GM20000 (cell line): ENCODE measurements at regions not wholly inside any gene's neighbourhood (a gene's known extent, or its start where the extent isn't known, plus 50 kb on each side); places are given as distances from the start of the nearest gene placed in this dataset.

Source experiments
- DNase-seq: peaks from one replicate; pipeline ENCODE4 v3.0.0; 2012; ENCODE audit warnings: low spot score
- TF ChIP-seq, protein P1 (sequence below): IDR thresholded peaks from 2 replicates; pipeline ENCODE4 v1.5.1; 2012; ENCODE audit warnings: mild to moderate bottlenecking, control low read depth; ENCODE audit errors: extremely low read depth, missing control alignments

DNA sequence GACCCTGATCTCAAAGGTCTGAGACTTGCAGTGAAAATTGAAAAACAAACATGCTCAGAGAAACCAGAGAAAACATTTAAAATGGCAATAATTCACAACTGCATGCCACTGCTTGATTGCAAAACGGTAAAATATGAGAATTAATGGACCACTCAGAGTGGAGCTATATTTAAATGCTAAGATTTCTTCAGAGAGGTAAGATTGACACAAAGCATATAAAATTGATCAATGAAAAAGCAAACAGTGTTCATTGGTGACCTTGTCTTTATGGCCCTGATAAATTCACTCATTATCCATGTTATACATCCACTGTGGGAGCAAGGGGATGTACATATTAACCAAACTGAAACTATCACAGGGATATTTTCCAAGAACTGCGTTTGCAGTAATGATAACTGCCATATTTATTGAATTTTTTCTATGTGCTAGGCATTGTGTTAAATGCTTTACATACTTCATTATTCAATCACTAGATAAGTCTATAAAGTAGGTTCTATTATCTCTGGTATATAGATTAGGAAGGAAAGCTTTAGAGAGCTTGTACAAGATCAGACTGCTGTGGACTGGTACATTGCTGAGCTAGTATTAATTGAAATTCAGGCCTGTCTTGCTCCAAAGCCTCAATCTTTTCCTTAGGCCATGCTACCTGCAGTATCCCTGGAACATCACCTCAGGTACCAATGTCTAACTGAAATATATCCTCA is 113.9 kb upstream of the LMO3 start:
- TF ChIP-seq, protein P1, sequence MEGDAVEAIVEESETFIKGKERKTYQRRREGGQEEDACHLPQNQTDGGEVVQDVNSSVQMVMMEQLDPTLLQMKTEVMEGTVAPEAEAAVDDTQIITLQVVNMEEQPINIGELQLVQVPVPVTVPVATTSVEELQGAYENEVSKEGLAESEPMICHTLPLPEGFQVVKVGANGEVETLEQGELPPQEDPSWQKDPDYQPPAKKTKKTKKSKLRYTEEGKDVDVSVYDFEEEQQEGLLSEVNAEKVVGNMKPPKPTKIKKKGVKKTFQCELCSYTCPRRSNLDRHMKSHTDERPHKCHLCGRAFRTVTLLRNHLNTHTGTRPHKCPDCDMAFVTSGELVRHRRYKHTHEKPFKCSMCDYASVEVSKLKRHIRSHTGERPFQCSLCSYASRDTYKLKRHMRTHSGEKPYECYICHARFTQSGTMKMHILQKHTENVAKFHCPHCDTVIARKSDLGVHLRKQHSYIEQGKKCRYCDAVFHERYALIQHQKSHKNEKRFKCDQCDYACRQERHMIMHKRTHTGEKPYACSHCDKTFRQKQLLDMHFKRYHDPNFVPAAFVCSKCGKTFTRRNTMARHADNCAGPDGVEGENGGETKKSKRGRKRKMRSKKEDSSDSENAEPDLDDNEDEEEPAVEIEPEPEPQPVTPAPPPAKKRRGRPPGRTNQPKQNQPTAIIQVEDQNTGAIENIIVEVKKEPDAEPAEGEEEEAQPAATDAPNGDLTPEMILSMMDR: no peak
- no peak for DNase-seq

DNA sequence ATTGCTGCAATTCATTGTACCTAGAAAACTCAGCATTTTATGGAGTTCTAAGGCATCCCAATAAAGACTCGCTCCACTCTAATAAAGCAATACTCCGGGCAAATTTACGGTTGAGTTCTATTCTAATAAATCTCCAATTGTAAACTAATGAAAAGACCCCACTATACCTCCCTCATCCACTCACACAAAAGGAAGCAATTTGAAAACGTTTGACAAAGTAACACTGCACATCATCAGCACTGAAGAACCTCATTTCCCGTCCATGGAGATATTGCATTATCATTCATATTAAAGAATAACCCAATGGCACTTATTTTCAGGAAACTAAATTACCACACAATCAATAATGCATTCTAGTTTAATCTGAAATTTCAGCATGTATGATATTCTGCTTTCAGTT is 111.0 kb upstream of the LMO3 start:
- no peak for DNase-seq
- TF ChIP-seq, protein P1: no peak

DNA sequence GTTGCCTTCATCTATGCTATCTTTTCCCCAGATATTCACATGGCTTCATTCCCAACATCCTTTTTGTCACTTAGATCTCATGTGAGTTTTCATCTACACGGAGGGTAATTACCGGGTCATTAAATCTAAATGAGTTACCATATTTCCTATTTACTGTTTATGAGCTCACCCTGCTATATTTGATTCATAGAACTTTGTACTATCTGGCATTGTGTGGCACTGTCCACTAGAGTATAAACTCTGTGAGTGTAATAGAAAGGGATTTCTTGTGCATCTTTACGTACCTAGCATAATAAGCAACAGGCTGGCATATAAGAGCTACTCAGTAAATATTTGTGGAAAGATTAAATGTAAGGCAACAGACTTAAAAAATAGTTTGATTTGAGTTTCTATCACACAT is 86.1 kb upstream of the LMO3 start:
- TF ChIP-seq, protein P1: no peak

DNA sequence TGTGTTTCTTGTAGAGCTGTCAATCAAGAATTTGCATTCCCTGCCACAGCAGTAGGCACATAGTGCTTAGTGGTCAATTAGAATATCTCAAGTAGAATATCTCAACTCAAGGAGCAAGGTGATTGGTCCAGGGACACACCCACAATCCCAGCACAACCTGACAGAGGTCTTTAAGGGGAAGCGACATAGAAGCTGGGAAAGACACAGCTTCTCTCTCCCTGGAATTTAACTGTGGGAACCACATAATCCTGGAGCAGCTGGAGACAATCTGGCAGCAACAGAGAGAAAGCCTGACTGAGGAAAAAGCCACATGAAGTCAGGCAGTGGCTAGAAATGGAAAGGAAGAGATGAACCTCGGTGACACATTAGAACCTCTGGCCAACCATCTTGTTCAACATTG is 85.7 kb upstream of the LMO3 start:
- TF ChIP-seq, protein P1: no peak

More for the DNA sequence above, 86.1 kb upstream of the LMO3 start:
- no peak for DNase-seq

DNA sequence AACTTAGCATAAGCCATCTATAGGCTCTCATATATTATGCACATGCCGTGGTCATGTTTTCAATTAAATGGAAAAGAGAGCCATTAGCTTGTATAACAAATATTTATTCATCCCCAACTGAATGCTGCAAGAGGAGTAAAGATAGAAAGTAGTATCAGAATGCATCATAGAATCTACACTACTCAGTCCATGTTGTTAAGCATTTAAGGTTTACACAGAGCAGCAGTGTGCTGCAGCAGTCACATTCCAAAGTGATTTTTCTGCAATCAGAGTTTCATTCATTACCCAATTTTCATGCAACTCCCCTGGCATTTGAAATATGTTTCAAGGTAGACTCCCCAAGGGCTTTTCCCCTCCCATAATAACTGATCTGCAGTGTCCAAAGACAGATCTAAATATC is 82.2 kb upstream of the LMO3 start:
- TF ChIP-seq, protein P1: no peak
- DNase-seq: no peak

More for the DNA sequence above, 85.7 kb upstream of the LMO3 start:
- no peak for DNase-seq

DNA sequence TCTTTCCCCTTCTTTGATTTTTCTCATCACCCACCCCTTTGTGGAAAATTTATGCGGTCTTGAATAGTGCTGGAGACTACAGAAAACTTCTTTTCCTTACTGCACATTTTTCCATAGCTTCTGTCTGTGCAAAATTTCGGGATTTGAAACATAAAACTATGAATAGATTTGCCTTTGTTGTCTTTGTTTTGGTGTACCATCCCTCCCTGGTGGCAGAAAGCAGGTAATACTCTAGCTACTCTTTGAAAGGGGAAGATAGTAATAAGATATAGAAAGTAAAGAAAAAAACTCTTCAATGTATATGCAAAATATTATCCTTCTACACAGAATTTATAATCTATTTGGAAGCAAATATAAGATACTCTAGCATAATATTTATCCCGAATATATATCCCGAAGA is 79.1 kb upstream of the LMO3 start:
- DNase-seq: no peak

DNA sequence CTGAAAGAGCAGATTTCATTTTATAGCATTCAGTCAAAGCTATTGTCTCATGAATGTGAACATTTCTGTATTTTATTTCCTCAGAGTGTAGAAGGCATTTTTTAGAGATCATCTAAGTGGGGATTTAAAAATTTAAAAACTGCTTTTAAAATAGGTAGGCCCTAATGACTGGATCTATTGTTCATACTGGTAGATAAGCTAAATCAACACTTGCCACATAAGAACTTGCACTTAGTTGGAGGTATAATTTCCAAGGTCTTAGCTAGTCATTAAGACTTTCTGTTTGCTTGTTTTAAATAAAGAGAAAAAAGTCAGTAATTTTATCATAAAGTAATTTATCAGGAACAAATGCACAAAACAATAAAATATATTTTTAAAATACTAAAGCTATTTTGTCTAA is 75.2 kb upstream of the LMO3 start:
- TF ChIP-seq, protein P1: no peak
- DNase-seq: no peak

More for the DNA sequence above, 79.1 kb upstream of the LMO3 start:
- TF ChIP-seq, protein P1: no peak
